ENCODE measurements at regions not wholly inside any gene's neighbourhood (a gene's known extent, or its start where the extent isn't known, plus 50 kb on each side); places are given as distances from the start of the nearest gene placed in this dataset.

DNA sequence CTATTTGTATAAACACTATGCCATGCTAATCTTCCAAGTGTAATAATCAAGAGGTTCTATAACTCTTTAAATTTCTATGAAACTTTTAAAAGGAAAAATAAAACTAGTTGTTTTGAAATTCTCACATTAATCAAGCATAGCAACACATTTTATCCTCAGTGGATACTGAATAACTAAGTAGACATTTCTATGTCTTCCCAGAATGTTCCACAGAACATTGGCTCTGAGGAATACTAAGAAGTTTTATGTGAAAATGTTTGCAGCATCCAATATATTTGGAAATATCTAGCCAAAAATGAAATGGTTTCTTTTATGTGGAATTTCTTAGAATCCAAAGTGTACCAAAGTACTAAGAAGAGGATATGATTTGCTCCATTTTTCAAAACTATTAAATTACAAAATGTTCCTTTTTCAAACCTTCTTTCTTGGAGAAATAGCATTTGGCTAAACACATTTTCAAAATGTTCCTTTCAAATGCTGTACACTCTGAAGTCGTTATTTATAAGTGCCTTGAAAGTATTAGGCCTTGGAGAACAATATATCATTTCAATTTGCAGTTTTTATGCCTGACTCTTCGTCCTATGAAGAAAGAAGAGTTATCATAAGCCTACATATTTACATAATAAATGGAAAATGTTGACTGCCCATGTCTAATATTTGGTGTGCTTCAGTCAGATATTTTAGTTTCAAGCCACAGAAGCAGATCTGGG lies 175.6 kb upstream of the COX7C start:
- Histone ChIP-seq H3K9me3 (no peaks in the 10 kb centered on the region), H3K27ac (no peak overlapping the region), H3K4me3 (no peak overlapping the region), H3K4me1 (no peaks in the 10 kb centered on the region), H3K36me3 (no peaks in the 10 kb centered on the region), H3K27me3 (no peaks in the 10 kb centered on the region)
- intact Hi-C loops (cut with DNase I) = no loop called here
- no peak for DNase-seq (ENCODE audit: low spot score in 2 of 2)
- TF ChIP-seq, protein P1, sequence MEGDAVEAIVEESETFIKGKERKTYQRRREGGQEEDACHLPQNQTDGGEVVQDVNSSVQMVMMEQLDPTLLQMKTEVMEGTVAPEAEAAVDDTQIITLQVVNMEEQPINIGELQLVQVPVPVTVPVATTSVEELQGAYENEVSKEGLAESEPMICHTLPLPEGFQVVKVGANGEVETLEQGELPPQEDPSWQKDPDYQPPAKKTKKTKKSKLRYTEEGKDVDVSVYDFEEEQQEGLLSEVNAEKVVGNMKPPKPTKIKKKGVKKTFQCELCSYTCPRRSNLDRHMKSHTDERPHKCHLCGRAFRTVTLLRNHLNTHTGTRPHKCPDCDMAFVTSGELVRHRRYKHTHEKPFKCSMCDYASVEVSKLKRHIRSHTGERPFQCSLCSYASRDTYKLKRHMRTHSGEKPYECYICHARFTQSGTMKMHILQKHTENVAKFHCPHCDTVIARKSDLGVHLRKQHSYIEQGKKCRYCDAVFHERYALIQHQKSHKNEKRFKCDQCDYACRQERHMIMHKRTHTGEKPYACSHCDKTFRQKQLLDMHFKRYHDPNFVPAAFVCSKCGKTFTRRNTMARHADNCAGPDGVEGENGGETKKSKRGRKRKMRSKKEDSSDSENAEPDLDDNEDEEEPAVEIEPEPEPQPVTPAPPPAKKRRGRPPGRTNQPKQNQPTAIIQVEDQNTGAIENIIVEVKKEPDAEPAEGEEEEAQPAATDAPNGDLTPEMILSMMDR (IDR thresholded peaks at IDR 0.05) = no peak

DNA sequence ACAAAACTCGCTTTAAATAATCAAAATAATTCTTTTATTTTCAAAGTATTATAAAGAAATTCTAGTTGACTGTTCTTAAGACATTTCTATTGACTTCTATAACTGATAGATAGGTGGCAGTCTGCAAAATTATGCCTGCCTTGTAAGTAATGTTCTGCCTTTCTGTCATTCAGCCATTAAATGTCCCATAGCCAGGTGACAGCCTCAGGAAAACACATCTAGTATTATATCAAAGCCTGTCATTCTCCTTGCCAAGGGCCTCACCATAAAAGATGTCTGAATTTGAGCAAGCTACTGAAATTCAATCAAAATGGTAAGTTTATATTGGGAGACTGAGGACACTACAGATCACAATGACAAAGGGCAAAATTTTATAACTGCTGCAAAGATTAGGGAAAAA lies 170.4 kb upstream of the COX7C start:
- TF ChIP-seq, protein P1 (IDR thresholded peaks at IDR 0.05) = no peak
- Histone ChIP-seq H3K4me3 (no peak overlapping the region), H3K27me3 (no peaks in the 10 kb centered on the region), H3K4me1 (no peaks in the 10 kb centered on the region), H3K9me3 (no peaks in the 10 kb centered on the region), H3K27ac (no peak overlapping the region), H3K36me3 (no peaks in the 10 kb centered on the region)
- no peak for DNase-seq (ENCODE audit: low spot score in 2 of 2)
- intact Hi-C loops (cut with DNase I) = no loop called here

DNA sequence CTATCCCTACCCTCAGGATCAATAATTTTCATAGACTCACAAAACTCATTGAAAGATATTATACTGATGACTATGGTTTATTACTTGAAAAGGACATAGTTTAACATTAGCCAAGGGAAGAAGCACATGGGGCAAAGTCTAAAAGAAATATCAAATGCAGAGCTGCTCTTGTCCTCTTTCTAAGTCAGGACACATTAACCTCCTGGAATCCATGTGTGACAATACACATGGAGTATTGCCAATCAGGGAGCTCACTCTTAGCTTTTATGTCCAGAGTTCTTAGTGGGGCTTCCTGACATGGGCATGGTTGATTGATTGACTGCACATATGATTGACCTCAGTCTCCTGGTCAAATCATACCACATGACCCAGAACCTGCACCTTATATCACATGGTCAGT lies 165.5 kb upstream of the COX7C start:
- no peaks in the 10 kb centered on the region for H3K9me3 ChIP-seq
- TF ChIP-seq, protein P1 (IDR thresholded peaks at IDR 0.05) = no peak

DNA sequence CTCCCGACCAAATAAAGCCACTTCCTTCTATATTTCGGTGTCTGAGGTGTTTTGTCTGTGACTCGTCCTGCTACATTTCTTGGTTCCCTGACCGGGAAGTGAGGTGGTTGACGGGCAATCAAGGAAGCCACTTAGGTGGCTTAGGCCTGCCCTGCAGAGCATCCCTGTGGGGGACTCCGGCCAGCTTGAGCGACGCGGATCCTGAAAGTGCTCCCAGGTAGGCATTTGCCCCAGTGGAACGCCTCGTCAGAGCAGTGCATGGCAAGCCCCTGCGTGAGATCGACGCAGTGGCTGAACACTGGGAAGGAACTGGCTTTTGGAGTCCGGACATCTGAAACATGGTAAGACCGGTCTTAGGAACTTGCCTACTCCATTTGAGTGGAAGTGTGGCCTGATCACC lies 157.2 kb upstream of the COX7C start:
- H3K9me3 ChIP-seq = peaks cover under 1 to 10% of the 10 kb centered on the region in 2 donors
- no peaks in the 10 kb centered on the region for H3K27me3 ChIP-seq
- H3K4me1 ChIP-seq = no peaks in the 10 kb centered on the region
- no peak for DNase-seq (ENCODE audit: low spot score in 2 of 2)
- intact Hi-C loops (cut with DNase I) = no loop called here
- no peak overlapping the region for H3K27ac ChIP-seq
- no peaks in the 10 kb centered on the region for H3K36me3 ChIP-seq
- no peak overlapping the region for H3K4me3 ChIP-seq
- TF ChIP-seq, protein P1 (IDR thresholded peaks at IDR 0.05) = no peak

More for the DNA sequence above, 165.5 kb upstream of the COX7C start:
- H3K4me1 ChIP-seq = no peaks in the 10 kb centered on the region
- no peaks in the 10 kb centered on the region for H3K36me3 ChIP-seq
- no peaks in the 10 kb centered on the region for H3K27me3 ChIP-seq
- no peak for DNase-seq (ENCODE audit: low spot score in 2 of 2)
- no peak overlapping the region for H3K4me3 ChIP-seq
- no peak overlapping the region for H3K27ac ChIP-seq
- intact Hi-C loops (cut with DNase I) = no loop called here

DNA sequence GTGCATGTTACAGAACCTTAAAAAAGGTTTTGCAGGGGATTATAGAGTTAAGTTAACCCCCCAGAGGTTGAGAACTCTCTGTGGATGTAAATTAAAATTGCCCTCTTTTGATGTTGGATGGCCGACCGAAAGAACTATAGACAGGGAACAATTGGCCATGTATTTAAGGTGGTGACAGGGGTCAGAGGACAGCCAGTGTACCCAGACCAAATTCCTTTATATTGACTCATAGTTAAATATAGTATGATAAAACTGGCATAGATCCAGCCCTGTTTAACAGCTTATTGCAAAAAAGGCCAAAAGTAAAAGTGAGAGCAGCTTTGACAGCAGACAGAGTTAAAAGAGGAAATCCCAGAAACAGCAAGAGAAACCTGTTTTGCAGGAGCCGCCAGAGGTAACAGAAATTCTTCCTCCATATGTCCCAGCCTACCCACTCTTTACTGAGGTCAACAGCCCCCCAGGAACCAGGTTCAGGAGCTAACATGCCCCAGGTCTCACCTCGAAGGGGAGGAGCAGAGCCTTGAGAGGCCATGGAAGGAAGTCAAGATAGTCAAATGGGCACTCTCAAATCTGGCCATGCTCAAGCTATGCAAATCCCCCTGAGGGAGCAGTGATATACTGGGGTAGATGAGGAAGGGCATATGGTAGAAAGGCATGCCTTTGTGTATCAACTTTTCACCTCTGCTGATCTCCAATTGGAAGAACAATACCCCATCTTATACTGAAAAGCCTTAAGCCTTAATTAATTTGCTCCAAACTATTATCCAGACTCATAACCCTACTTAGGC lies 156.4 kb upstream of the COX7C start:
- H3K36me3 ChIP-seq = no peaks in the 10 kb centered on the region
- H3K27ac ChIP-seq = peak overlapping the region in 1 of 2 donors; percentile 45
- no peak overlapping the region for H3K4me3 ChIP-seq
- H3K27me3 ChIP-seq = no peaks in the 10 kb centered on the region
- intact Hi-C loops (cut with DNase I) = no loop called here
- H3K4me1 ChIP-seq = no peaks in the 10 kb centered on the region
- peaks cover 6 to 10% of the 10 kb centered on the region in 2 donors for H3K9me3 ChIP-seq
- DNase-seq (ENCODE audit: low spot score in 2 of 2) = no peak
- TF ChIP-seq, protein P1 (IDR thresholded peaks at IDR 0.05) = no peak

Measured in ascending aorta (tissue), 2 donors.